Mesothelial cell of epicardium (in vitro differentiated cells): ENCODE measurements at regions not wholly inside any gene's neighbourhood (a gene's known extent, or its start where the extent isn't known, plus 50 kb on each side); places are given as distances from the start of the nearest gene placed in this dataset.
A peak's percentile ranks its signal among the peaks of the same experiment; 100 is the strongest.

Experiments used
- DNase-seq, 2 experiments: peaks; one replicate each; pipeline ENCODE4 v3.0.0; 2021; ENCODE audit warnings: low spot score in 2 of 2; ENCODE audit not compliant: unreplicated experiment in 2 of 2
- H3K27ac Mint-ChIP-seq: 2 replicates; pipeline ENCODE4 v1.8.0; 2021; ENCODE audit warnings: mixed read lengths
- H3K27me3 Mint-ChIP-seq: 2 replicates; pipeline ENCODE4 v1.8.0; 2021; ENCODE audit warnings: low read depth, mixed read lengths
- H3K36me3 Mint-ChIP-seq: 2 replicates; pipeline ENCODE4 v1.8.0; 2021; ENCODE audit warnings: mixed read lengths
- H3K4me1 Mint-ChIP-seq: 2 replicates; pipeline ENCODE4 v1.8.0; 2021; ENCODE audit warnings: mixed read lengths
- H3K4me3 Mint-ChIP-seq: 2 replicates; pipeline ENCODE4 v1.8.0; 2021; ENCODE audit warnings: mild to moderate bottlenecking, moderate library complexity, mixed read lengths
- H3K9me3 Mint-ChIP-seq: 2 replicates; pipeline ENCODE4 v1.8.0; 2021; ENCODE audit warnings: mixed read lengths
- CTCF ChIP-seq: fragments of 200-600 bp; sonication (generic); IDR thresholded peaks from one replicate; pipeline ENCODE4 v1.5.0; 2021; ENCODE audit warnings: antibody characterized with exemption; ENCODE audit not compliant: unreplicated experiment

- peaks cover 4% of the 10 kb centered on the region for H3K9me3 Mint-ChIP-seq
- no peak for TF ChIP-seq CTCF
- no peaks in the 10 kb centered on the region for H3K36me3 Mint-ChIP-seq
- H3K27ac Mint-ChIP-seq = no peak overlapping the region
- DNase-seq = no peak
- no peak overlapping the region for H3K4me3 Mint-ChIP-seq
- no peaks in the 10 kb centered on the region for H3K4me1 Mint-ChIP-seq
- H3K27me3 Mint-ChIP-seq = no peaks in the 10 kb centered on the region
These were observed 755.0 kb downstream of the TBL1XR1 start for GRCh38 chr3:176442326-176442725.

- peaks cover 4% of the 10 kb centered on the region for H3K9me3 Mint-ChIP-seq
- no peaks in the 10 kb centered on the region for H3K36me3 Mint-ChIP-seq
- no peak for TF ChIP-seq CTCF
- H3K4me3 Mint-ChIP-seq = no peak overlapping the region
- no peak overlapping the region for H3K27ac Mint-ChIP-seq
- H3K4me1 Mint-ChIP-seq = no peaks in the 10 kb centered on the region
- H3K27me3 Mint-ChIP-seq = no peaks in the 10 kb centered on the region
- no peak for DNase-seq
These were observed 757.6 kb downstream of the TBL1XR1 start for GRCh38 chr3:176439729-176440128.

GRCh38 chr3:176431991-176432390, 765.3 kb downstream of the TBL1XR1 start:
- no peak for TF ChIP-seq CTCF
- H3K9me3 Mint-ChIP-seq = no peaks in the 10 kb centered on the region
- DNase-seq = no peak
- H3K4me3 Mint-ChIP-seq = no peak overlapping the region
- no peak overlapping the region for H3K27ac Mint-ChIP-seq
- H3K27me3 Mint-ChIP-seq = peaks cover 3% of the 10 kb centered on the region
- peaks cover 22% of the 10 kb centered on the region for H3K4me1 Mint-ChIP-seq
- no peaks in the 10 kb centered on the region for H3K36me3 Mint-ChIP-seq

- H3K4me3 Mint-ChIP-seq = no peak overlapping the region
- DNase-seq = no peak
- H3K27me3 Mint-ChIP-seq = peaks cover 3% of the 10 kb centered on the region
- TF ChIP-seq CTCF = no peak
- H3K9me3 Mint-ChIP-seq = no peaks in the 10 kb centered on the region
- peaks cover 29% of the 10 kb centered on the region for H3K4me1 Mint-ChIP-seq
- H3K36me3 Mint-ChIP-seq = no peaks in the 10 kb centered on the region
- no peak overlapping the region for H3K27ac Mint-ChIP-seq
These were observed 766.3 kb downstream of the TBL1XR1 start for GRCh38 chr3:176431038-176431418.

- Mint-ChIP-seq H3K4me1 (peaks cover 29% of the 10 kb centered on the region), H3K9me3 (no peaks in the 10 kb centered on the region), H3K4me3 (no peak overlapping the region), H3K27ac (no peak overlapping the region), H3K36me3 (no peaks in the 10 kb centered on the region), H3K27me3 (peaks cover 3% of the 10 kb centered on the region)
- DNase-seq = no peak
- peak; percentile 57 for TF ChIP-seq CTCF
These were observed 766.8 kb downstream of the TBL1XR1 start for GRCh38 chr3:176430244-176431037.
